GM19467 (cell line): ENCODE measurements at regions not wholly inside any gene's neighbourhood (a gene's known extent, or its start where the extent isn't known, plus 50 kb on each side); places are given as distances from the start of the nearest gene placed in this dataset.

Source experiments
- ATAC-seq: cut with Tn5 transposase; IDR thresholded peaks from one replicate; pipeline ENCODE4 v1.9.1; 2021; ENCODE audit warnings: mild to moderate bottlenecking, moderate library complexity; ENCODE audit not compliant: unreplicated experiment

- no peak for ATAC-seq
These were observed 477.1 kb downstream of the CAAP1 start for GRCh38 chr9:26415528-26415927.

DNA sequence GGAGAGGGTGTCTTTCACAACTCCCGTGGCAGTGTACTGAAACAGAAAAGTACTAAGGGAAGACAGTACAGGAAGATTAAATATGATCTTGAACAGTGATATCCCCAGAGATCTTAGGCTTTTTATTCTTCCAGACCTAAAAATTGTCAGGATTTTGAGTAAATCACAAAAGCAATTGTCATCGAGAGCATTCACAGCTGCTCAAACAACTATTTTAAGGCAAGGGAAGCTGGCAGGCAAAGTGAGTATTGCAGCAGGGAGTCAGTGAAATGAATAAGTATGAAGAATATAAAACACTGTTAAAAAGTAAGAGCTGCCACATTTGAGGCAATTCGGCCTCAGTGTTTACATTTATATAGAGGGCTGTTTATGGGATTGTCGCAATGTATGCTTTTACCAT lies 479.0 kb downstream of the CAAP1 start:
- no peak for ATAC-seq

DNA sequence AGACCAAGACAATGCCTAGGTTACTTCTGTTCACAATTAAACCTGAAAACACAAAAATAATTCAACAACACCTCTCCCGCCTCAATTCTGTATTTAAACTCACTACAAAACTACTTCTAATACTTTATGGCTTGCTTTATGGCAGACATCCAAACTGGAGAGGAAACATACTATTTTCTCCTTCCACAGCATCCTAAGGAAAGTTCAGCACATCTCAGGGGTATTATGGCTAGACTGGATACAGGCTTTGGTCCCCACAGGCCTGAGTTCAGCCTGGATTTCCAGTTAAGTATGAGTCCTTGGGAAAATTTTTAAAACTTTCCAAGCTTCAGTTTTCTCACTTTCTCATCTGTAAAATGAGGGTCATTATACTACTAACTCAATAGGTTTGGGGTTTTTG lies 480.2 kb downstream of the CAAP1 start:
- ATAC-seq, result no peak

DNA sequence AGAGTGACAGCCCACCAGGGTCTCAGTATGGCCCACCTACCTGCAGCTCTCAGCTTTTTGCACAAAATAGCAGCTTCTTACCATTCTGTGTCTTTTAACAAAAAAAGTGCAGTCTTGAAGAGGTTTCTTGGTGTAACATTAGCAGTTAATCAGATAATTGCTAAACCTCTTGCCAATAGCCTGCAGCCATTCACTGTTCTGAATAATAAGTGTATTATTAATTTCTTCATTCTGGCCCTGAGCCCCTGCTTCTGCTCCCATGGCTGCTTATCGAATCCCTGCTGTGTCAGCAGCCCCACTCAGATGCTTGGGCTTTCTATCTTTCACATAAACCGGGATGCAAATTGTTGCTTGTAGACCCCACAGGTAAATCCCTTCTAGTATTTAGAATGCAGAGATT lies 485.9 kb downstream of the CAAP1 start:
- no peak for ATAC-seq

DNA sequence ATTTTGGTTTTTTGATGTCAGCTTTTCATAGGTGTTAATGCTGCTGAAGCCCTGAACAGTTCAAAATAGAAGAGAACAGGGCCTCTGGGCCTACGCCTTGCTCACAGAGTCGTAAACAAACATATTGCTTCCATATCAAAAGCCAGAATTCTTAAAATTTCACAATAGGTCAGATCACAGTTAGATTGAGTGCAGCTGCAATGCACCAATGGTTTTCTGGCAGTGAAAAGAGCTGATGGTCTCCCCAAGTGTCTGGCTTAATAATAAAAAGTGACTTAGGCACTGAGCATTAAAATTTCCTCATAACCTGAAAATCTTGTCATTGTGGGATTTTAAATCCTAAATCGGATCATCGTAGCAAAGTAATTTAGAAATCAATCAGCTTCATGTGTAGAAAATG lies 493.0 kb downstream of the CAAP1 start:
- no peak for ATAC-seq

GRCh38 chr9:26394025-26394424 lies 498.6 kb downstream of the CAAP1 start:
- no peak for ATAC-seq

DNA sequence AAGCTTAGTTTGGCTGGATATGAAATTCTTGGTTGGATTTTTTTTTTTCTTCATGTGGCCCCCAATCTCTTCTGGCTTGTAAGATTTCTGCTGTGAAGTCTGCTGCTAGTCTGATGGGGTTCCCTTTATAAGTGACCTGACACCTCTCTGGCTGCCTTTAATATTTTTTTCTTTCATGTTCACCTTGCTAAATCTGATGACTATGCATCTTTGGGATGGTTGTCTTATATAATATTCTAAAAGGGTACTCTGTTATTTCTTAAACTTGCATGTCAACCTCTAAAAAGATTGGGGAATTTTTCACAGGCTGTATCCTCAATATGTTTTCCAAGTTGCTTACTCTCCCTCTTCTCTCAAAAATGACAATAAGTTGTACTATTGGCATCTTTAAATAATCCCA lies 500.0 kb downstream of the CAAP1 start:
- ATAC-seq, result no peak

- no peak for ATAC-seq
These were observed 501.6 kb downstream of the CAAP1 start for GRCh38 chr9:26391036-26391435.

- ATAC-seq, result no peak
These were observed 517.2 kb downstream of the CAAP1 start for GRCh38 chr9:26375448-26375847.

DNA sequence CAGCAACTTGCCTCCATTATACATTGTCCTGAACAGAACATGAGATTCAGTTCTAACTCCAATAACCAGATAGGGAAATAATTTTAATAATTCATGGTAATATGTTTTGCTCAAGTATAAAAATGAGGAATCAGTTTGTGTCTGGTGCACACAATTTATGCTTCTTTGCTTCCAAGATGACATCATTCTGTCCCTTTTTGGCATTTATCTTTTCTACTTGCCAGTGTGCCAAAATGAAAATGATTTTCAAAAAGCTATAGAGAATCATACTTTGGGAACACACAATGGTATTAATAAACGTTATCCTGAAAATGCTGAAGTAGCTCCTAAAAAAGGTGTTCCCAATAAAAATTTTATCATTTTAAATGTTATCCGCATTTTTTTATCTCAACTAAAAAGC lies 519.0 kb downstream of the CAAP1 start:
- ATAC-seq, result no peak

GRCh38 chr9:26371236-26371635 lies 521.4 kb downstream of the CAAP1 start:
- no peak for ATAC-seq

DNA sequence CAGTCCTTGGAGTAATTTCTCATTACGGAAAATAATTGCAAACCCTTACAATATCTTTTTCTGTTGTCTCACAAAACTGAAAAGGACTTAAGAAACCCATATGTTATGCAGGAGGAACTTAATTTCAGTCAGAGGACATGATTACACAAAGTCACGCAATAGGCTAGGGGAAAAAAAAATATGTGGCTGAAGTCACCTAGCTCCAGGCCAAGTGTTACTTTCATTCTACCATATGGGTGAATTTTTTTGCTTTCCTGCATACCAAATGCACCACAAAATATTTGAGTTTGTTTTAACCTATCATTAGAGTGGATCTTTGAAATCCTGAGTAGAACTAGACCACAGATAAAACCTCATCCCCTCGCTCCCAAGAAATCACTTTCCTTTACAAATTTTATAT lies 523.5 kb downstream of the CAAP1 start:
- no peak for ATAC-seq

- no peak for ATAC-seq
These were observed 524.4 kb downstream of the CAAP1 start for GRCh38 chr9:26368241-26368640.

DNA sequence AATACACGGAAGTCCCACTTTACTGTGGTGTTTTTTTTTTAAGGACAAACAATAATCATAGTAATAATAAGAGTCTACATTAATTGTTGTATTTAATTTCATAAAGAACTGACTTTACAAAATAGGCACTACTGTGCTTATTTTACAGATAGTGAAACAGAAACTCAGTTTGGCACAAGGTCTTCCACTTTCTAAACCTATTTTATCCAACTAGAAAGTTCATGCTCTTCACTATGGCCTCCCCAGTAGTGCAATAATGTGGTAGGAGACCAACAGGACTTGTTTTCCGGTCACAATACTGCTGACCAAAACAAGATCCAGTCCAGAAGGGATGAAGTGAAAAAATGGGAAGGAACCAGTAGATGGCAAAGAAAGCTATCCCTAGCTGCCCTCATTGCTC lies 531.6 kb downstream of the CAAP1 start:
- ATAC-seq, result no peak

- no peak for ATAC-seq
These were observed 533.8 kb downstream of the CAAP1 start for GRCh38 chr9:26358836-26359235.

- no peak for ATAC-seq
These were observed 534.7 kb downstream of the CAAP1 start for GRCh38 chr9:26357803-26358344.

GRCh38 chr9:26356491-26356890 lies 536.1 kb downstream of the CAAP1 start:
- no peak for ATAC-seq

DNA sequence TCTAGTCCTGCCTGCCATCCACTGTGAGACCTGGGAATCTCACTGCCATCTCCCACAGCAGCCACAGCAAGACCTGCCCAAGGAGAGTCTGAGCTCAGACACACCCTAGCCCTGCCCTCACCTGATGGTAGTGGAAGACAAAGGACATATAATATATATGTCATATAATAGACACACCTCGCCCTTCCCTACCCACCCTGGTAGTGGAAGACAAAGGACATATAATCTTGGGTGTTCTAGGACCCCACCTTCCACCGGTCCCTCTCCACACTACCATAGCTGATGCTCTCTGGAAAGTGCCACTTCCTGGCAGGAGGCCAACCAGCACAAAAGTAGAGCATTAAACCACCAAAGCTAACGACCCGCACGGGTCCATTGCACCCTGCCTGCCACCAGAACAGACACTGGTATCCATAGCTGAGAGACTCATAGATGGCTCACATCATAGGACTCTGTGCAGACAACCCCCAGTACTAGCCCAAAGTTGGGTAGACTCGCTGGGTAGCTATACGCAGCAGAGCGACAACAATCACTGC lies 545.6 kb downstream of the CAAP1 start:
- no peak for ATAC-seq

DNA sequence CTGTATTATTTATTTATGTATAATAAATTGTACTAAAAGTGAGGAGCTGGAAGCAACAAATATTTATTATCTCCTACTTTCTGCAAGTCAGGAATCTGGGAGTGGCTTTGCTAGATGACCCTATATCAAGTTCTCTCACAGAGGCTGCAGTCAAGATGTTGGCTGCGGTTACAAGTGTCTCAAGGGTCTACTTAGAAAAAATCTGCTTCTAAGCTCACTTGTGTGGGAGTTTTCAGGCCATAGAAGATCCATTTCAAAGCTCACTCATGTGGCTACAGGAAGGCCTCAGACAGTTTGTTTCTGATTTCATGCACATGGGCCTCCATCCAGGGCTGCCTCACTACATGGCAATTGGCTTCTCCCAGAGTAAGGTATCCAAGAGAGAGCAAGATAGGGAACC lies 551.1 kb downstream of the CAAP1 start:
- no peak for ATAC-seq

DNA sequence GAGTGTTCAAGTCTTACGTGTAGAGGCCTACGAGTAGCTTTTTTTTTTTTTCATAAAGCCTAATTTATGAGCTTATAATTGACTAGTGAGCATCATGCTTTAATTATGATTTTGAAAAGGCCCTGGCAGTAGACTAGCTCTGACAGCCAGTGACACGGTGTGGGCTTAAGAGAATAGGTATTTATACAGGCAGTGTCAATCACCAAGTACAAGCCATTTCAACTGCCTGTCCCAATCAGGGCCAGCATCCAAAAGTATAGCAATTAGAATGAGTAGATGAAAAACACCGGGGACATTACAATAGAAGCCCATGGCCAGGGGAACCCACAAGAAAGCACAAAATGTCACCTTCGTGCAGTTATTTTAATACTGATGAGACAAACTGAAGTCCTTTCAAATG lies 552.8 kb downstream of the CAAP1 start:
- ATAC-seq, result no peak

DNA sequence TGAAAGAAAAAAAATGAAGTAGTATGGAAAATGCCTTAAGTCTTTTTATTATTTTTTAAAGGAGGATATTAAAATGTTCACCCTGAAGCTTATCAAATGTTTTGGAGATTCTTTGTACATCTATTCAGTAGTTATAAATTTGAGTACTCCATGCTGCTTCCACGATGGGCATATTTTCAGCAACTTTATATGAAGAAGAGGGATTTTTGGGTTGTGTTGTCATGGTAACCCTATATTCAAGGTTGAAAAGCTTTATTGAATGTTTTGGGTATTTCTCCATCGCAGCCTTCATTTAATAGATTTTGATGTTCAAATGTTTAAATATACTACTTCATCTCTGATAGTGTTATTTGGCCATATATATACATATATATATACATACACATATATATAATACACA lies 557.5 kb downstream of the CAAP1 start:
- no peak for ATAC-seq

DNA sequence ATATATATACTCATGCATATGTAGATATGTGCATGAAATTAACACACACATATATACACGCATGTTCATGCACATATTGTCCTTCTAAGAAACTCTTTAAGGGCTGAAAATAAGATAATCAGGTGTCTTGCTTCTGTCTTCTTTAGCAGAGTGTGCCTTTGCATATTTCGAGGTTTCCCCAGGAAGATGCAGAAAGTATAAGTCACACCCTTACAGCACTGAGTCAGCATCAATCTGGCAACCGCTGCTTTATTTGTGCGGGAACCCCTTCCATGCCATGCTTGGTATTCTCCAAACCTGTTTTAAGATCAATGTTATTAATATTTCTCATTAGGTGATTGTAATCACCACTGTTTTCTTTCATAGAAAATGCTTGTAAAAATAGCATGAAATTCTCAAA lies 557.9 kb downstream of the CAAP1 start:
- no peak for ATAC-seq

DNA sequence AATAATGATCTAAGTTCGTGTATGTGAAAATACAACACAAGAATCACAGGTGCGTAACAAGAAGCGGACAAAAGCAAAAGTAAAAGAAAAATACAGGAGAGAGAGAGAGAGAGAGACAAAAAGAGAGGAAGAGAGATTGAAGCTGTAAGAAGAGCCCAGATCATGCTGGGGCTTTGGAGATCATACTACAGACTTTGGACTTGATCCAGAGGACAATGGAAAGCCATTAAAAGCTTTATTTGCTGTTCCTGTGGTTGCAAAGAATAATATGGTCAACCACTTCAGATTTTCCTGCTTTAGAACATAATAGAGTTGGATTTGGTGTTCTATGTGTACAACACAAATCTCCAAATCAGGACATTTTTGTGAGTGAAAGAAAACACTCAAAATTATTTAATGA lies 561.4 kb downstream of the CAAP1 start:
- no peak for ATAC-seq
